Neural cell (in vitro differentiated cells): ENCODE measurements at regions not wholly inside any gene's neighbourhood (a gene's known extent, or its start where the extent isn't known, plus 50 kb on each side); places are given as distances from the start of the nearest gene placed in this dataset.

Experiments
- H2AFZ ChIP-seq: fragments of 200-600, 300-800 bp; sonication (generic), shearing (Covaris generic); 2 replicates; pipeline ENCODE4 v1.6.0; 2014; ENCODE audit warnings: low read depth, mild to moderate bottlenecking, antibody characterized with exemption, low read length, moderate library complexity
- H3F3A ChIP-seq: fragments of 200-600 bp; shearing (Covaris generic); 2 replicates; pipeline ENCODE4 v1.6.1; 2016; ENCODE audit warnings: mild to moderate bottlenecking, moderate library complexity, mixed read lengths, antibody characterized with exemption, low read length; ENCODE audit not compliant: insufficient read depth, poor library complexity, severe bottlenecking
- H3K27ac ChIP-seq: fragments of 200-600, 300-800 bp; sonication (generic), shearing (Covaris generic); 2 replicates; pipeline ENCODE4 v1.5.1; 2014; ENCODE audit warnings: mild to moderate bottlenecking, low read length, moderate library complexity
- H3K27me3 ChIP-seq: fragments of 300-800, 200-600 bp; sonication (generic), shearing (Covaris generic); 2 replicates; pipeline ENCODE4 v1.6.0; 2014; ENCODE audit warnings: mild to moderate bottlenecking, low read depth, low read length, moderate library complexity; ENCODE audit not compliant: insufficient read depth
- H3K36me3 ChIP-seq: fragments of 300-800, 200-600 bp; sonication (generic), shearing (Covaris generic); 2 replicates; pipeline ENCODE4 v1.5.1; 2014; ENCODE audit warnings: mild to moderate bottlenecking, antibody characterized with exemption, low read length, moderate library complexity; ENCODE audit not compliant: insufficient read depth
- H3K4me2 ChIP-seq: fragments of 300-800, 200-600 bp; sonication (generic), shearing (Covaris generic); 2 replicates; pipeline ENCODE4 v1.6.0; 2014; ENCODE audit warnings: mild to moderate bottlenecking, low read length
- H3K4me3 ChIP-seq: fragments of 300-800, 200-600 bp; sonication (generic), shearing (Covaris generic); 2 replicates; pipeline ENCODE4 v1.5.1; 2014; ENCODE audit warnings: mild to moderate bottlenecking, low read length, moderate library complexity
- H3K79me2 ChIP-seq: fragments of 200-600 bp; shearing (Covaris generic); replicated peaks from 2 replicates; pipeline ENCODE4 v1.6.0; 2014; ENCODE audit warnings: mild to moderate bottlenecking, low read length, moderate library complexity; ENCODE audit not compliant: insufficient read depth
- H3K9ac ChIP-seq: fragments of 300-800, 200-600 bp; sonication (generic), shearing (Covaris generic); 2 replicates; pipeline ENCODE4 v1.6.1; 2016; ENCODE audit warnings: mild to moderate bottlenecking, low read length, mixed read lengths
- H3K9me2 ChIP-seq: fragments of 200-600 bp; shearing (Covaris generic); 2 replicates; pipeline ENCODE4 v1.6.1; 2016; ENCODE audit warnings: mild to moderate bottlenecking, low read length, mixed read lengths; ENCODE audit not compliant: insufficient read depth
- H3K9me3 ChIP-seq: fragments of 200-600, 300-800 bp; sonication (generic), shearing (Covaris generic); 2 replicates; pipeline ENCODE4 v1.6.1; 2016; ENCODE audit warnings: mild to moderate bottlenecking, mixed run types, low read length, moderate library complexity, mixed read lengths
- H4K20me1 ChIP-seq: fragments of 200-600 bp; shearing (Covaris generic); 2 replicates; pipeline ENCODE4 v1.6.1; 2016; ENCODE audit warnings: mild to moderate bottlenecking, mixed run types; ENCODE audit not compliant: insufficient read depth
- CTCF ChIP-seq: fragments of 450-650 bp; IDR thresholded peaks from 2 replicates; pipeline ENCODE4 v1.5.1; 2014; ENCODE audit warnings: antibody characterized with exemption, mild to moderate bottlenecking, moderate library complexity; ENCODE audit not compliant: poor library complexity, severe bottlenecking
- EP300 ChIP-seq: fragments of 450-650 bp; conservative IDR thresholded peaks from 2 replicates; pipeline ENCODE4 v1.6.1; 2014; ENCODE audit warnings: antibody characterized with exemption, mild to moderate bottlenecking, moderate library complexity; ENCODE audit not compliant: poor library complexity, severe bottlenecking
- EZH2 ChIP-seq: fragments of 200-600, 300-800 bp; shearing (Covaris generic), sonication (generic); IDR thresholded peaks from 2 replicates; pipeline ENCODE4 v1.6.1; 2014; ENCODE audit warnings: antibody characterized with exemption, low read length, borderline replicate concordance, mild to moderate bottlenecking; ENCODE audit not compliant: insufficient read depth, poor library complexity, severe bottlenecking
- MXI1 ChIP-seq: fragments of 450-650 bp; conservative IDR thresholded peaks from 2 replicates; pipeline ENCODE4 v1.6.1; 2014; ENCODE audit warnings: antibody characterized with exemption, mild to moderate bottlenecking; ENCODE audit not compliant: poor library complexity, severe bottlenecking
- POLR2AphosphoS5 ChIP-seq: IDR thresholded peaks from 2 replicates; pipeline ENCODE4 v1.6.1; 2012
- REST ChIP-seq: IDR thresholded peaks from 2 replicates; pipeline ENCODE4 v1.6.1; 2012; ENCODE audit warnings: borderline replicate concordance
- SMC3 ChIP-seq: fragments of 450-650 bp; conservative IDR thresholded peaks from 2 replicates; pipeline ENCODE4 v1.6.1; 2014; ENCODE audit warnings: antibody characterized with exemption, mild to moderate bottlenecking, moderate library complexity; ENCODE audit not compliant: poor library complexity

- no peaks in the 10 kb centered on the region for H3F3A ChIP-seq
- no peak overlapping the region for H3K4me3 ChIP-seq
- H3K9ac ChIP-seq: no peak overlapping the region
- no peaks in the 10 kb centered on the region for H3K36me3 ChIP-seq
- no peaks in the 10 kb centered on the region for H3K9me2 ChIP-seq
- H3K27me3 ChIP-seq: no peaks in the 10 kb centered on the region
- H4K20me1 ChIP-seq: no peaks in the 10 kb centered on the region
- H2AFZ ChIP-seq: no peak overlapping the region
- no peak overlapping the region for H3K27ac ChIP-seq
- no peak overlapping the region for H3K4me2 ChIP-seq
- no peaks in the 10 kb centered on the region for H3K9me3 ChIP-seq
- TF ChIP-seq EZH2 (no peak), SMC3 (no peak), CTCF (no peak), REST (no peak), MXI1 (no peak), EP300 (no peak), POLR2AphosphoS5 (no peak)
- no peaks in the 10 kb centered on the region for H3K79me2 ChIP-seq
Observed at GRCh38 chrX:34343001-34343400, 210.9 kb upstream of the FAM47A start.

- Histone ChIP-seq H3K4me2 (no peak overlapping the region), H3F3A (no peaks in the 10 kb centered on the region), H3K27me3 (no peaks in the 10 kb centered on the region), H3K79me2 (no peaks in the 10 kb centered on the region), H4K20me1 (no peaks in the 10 kb centered on the region), H3K4me3 (no peak overlapping the region), H3K9me2 (no peaks in the 10 kb centered on the region), H3K9ac (no peak overlapping the region), H2AFZ (no peak overlapping the region), H3K36me3 (no peaks in the 10 kb centered on the region), H3K27ac (no peak overlapping the region), H3K9me3 (no peaks in the 10 kb centered on the region)
- no peak for TF ChIP-seq CTCF
- no peak for TF ChIP-seq REST
- no peak for TF ChIP-seq EP300
- TF ChIP-seq MXI1: no peak
- TF ChIP-seq EZH2: no peak
Observed at GRCh38 chrX:34341814-34342213, 209.7 kb upstream of the FAM47A start.
